H9 (cell line): ENCODE measurements at regions not wholly inside any gene's neighbourhood (a gene's known extent, or its start where the extent isn't known, plus 50 kb on each side); places are given as distances from the start of the nearest gene placed in this dataset.
A peak's percentile ranks its signal among the peaks of the same experiment; 100 is the strongest.

ENCODE experiments used
- DNase-seq: peaks from one replicate; pipeline ENCODE4 v3.0.0-alpha.2; 2017
- H2AFZ ChIP-seq: one replicate; pipeline ENCODE4 v1.6.1; 2013; ENCODE audit warnings: mild to moderate bottlenecking, low read length, control low read depth, moderate library complexity
- H2AK5ac ChIP-seq: 2 replicates; pipeline ENCODE4 v1.6.1; 2013; ENCODE audit warnings: low read length, control low read depth, mixed read lengths; ENCODE audit not compliant: insufficient read length
- H2BK120ac ChIP-seq: one replicate; pipeline ENCODE4 v1.6.1; 2013; ENCODE audit warnings: low read depth, mild to moderate bottlenecking, low read length, control low read depth, inconsistent platforms; ENCODE audit not compliant: poor library complexity, severe bottlenecking
- H2BK12ac ChIP-seq: 2 replicates; pipeline ENCODE4 v1.6.1; 2013; ENCODE audit warnings: low read length, control low read depth, mixed read lengths, low read depth; ENCODE audit not compliant: insufficient read length
- H2BK15ac ChIP-seq: 2 replicates; pipeline ENCODE4 v1.6.1; 2013; ENCODE audit warnings: low read depth, low read length, control low read depth
- H2BK20ac ChIP-seq: one replicate; pipeline ENCODE4 v1.6.1; 2013; ENCODE audit warnings: low read depth, mild to moderate bottlenecking, low read length, control low read depth, inconsistent platforms; ENCODE audit not compliant: poor library complexity, severe bottlenecking
- H2BK5ac ChIP-seq: 2 replicates; pipeline ENCODE4 v1.6.1; 2013; ENCODE audit warnings: low read length, control low read depth, mixed read lengths; ENCODE audit not compliant: insufficient read length
- H3K14ac ChIP-seq: 2 replicates; pipeline ENCODE4 v1.6.1; 2013; ENCODE audit warnings: low read length, control low read depth; ENCODE audit not compliant: insufficient read depth
- H3K18ac ChIP-seq: 2 replicates; pipeline ENCODE4 v1.6.1; 2013; ENCODE audit warnings: low read depth, mild to moderate bottlenecking, mixed read lengths, low read length, control low read depth; ENCODE audit not compliant: insufficient read length
- H3K23ac ChIP-seq: 2 replicates; pipeline ENCODE4 v1.6.1; 2013; ENCODE audit warnings: low read length, control low read depth, mixed read lengths, low read depth; ENCODE audit not compliant: insufficient read length
- H3K23me2 ChIP-seq: 2 replicates; pipeline ENCODE4 v1.6.1; 2013; ENCODE audit warnings: low read depth, mild to moderate bottlenecking, mixed read lengths, low read length, control low read depth; ENCODE audit not compliant: insufficient read length, poor library complexity, severe bottlenecking
- H3K27ac ChIP-seq: 2 replicates; pipeline ENCODE4 v1.5.1; 2013; ENCODE audit warnings: low read length, control low read depth, mixed read lengths, low read depth; ENCODE audit not compliant: insufficient read length
- H3K27me3 ChIP-seq: 2 replicates; pipeline ENCODE4 v1.6.1; 2013; ENCODE audit warnings: low read length, control low read depth, inconsistent platforms; ENCODE audit not compliant: insufficient read depth
- H3K4ac ChIP-seq: 2 replicates; pipeline ENCODE4 v1.6.1; 2013; ENCODE audit warnings: low read depth, mild to moderate bottlenecking, control low read depth, inconsistent platforms, low read length, moderate library complexity
- H3K4me1 ChIP-seq: 2 replicates; pipeline ENCODE4 v1.6.1; 2013; ENCODE audit warnings: low read length, control low read depth, inconsistent platforms; ENCODE audit not compliant: insufficient read depth
- H3K4me2 ChIP-seq: 2 replicates; pipeline ENCODE4 v1.6.1; 2013; ENCODE audit warnings: low read length, control low read depth, mixed read lengths; ENCODE audit not compliant: insufficient read length, insufficient read depth
- H3K56ac ChIP-seq: 2 replicates; pipeline ENCODE4 v1.6.1; 2013; ENCODE audit warnings: low read depth, mild to moderate bottlenecking, mixed read lengths, low read length, control low read depth; ENCODE audit not compliant: insufficient read length
- H3K79me1 ChIP-seq: 2 replicates; pipeline ENCODE4 v1.6.1; 2013; ENCODE audit warnings: low read depth, mild to moderate bottlenecking, moderate library complexity, low read length, control low read depth, inconsistent platforms; ENCODE audit not compliant: insufficient read depth, poor library complexity, severe bottlenecking
- H3K79me2 ChIP-seq: 2 replicates; pipeline ENCODE4 v1.6.1; 2013; ENCODE audit warnings: low read length, control low read depth, inconsistent platforms; ENCODE audit not compliant: insufficient read depth
- H3K9ac ChIP-seq: 2 replicates; pipeline ENCODE4 v1.6.1; 2013; ENCODE audit warnings: low read length, control low read depth, mixed read lengths; ENCODE audit not compliant: insufficient read length; ENCODE audit errors: extremely low read depth
- H3K9me3 ChIP-seq: one replicate; pipeline ENCODE4 v1.6.1; 2013; ENCODE audit warnings: low read depth, low read length, inconsistent platforms; ENCODE audit not compliant: control insufficient read depth
- H3T11ph ChIP-seq: one replicate; pipeline ENCODE4 v1.6.1; 2013; ENCODE audit warnings: mild to moderate bottlenecking, low read length, control low read depth, inconsistent platforms
- H4K20me1 ChIP-seq: one replicate; pipeline ENCODE4 v1.6.1; 2013; ENCODE audit not compliant: control insufficient read depth, insufficient read length, insufficient read depth
- H4K5ac ChIP-seq: 2 replicates; pipeline ENCODE4 v1.6.1; 2013; ENCODE audit warnings: low read depth, mild to moderate bottlenecking, mixed read lengths, low read length, control low read depth; ENCODE audit not compliant: insufficient read length
- H4K8ac ChIP-seq: replicated peaks from 2 replicates; pipeline ENCODE4 v1.6.1; 2013; ENCODE audit warnings: low read length, control low read depth, mixed read lengths, low read depth; ENCODE audit not compliant: insufficient read length
- H4K91ac ChIP-seq: 2 replicates; pipeline ENCODE4 v1.6.1; 2013; ENCODE audit warnings: low read depth, mild to moderate bottlenecking, moderate library complexity, mixed read lengths, low read length, control low read depth; ENCODE audit not compliant: insufficient read length
- H3K27ac Mint-ChIP-seq, 3 experiments: 2 replicates in 2 of 3; 3 replicates in 1 of 3; pipeline ENCODE4 v1.8.0; 2020 to 2021; ENCODE audit warnings: mixed read lengths in 3 of 3, mild to moderate bottlenecking in 1 of 3, moderate library complexity in 1 of 3
- H3K27me3 Mint-ChIP-seq: 2 replicates; pipeline ENCODE4 v1.8.0; 2021; ENCODE audit warnings: low read depth, mild to moderate bottlenecking, moderate library complexity, mixed read lengths
- H3K36me3 Mint-ChIP-seq, 3 experiments: 2 replicates in 2 of 3; 3 replicates in 1 of 3; pipeline ENCODE4 v1.8.0; 2020 to 2021; ENCODE audit warnings: low read depth in 3 of 3, mixed read lengths in 3 of 3; ENCODE audit not compliant: insufficient read depth in 1 of 3
- H3K4me1 Mint-ChIP-seq, 2 experiments: 2 replicates each; pipeline ENCODE4 v1.8.0; 2020; ENCODE audit warnings: mixed read lengths in 2 of 2
- H3K4me3 Mint-ChIP-seq, 2 experiments: 2 replicates in 1 of 2; 3 replicates in 1 of 2; pipeline ENCODE4 v1.8.0; 2020 to 2021; ENCODE audit warnings: mild to moderate bottlenecking in 2 of 2, mixed read lengths in 2 of 2, moderate library complexity in 1 of 2
- H3K9me3 Mint-ChIP-seq, 2 experiments: 2 replicates in 1 of 2; 3 replicates in 1 of 2; pipeline ENCODE4 v1.8.0; 2020; ENCODE audit warnings: mild to moderate bottlenecking in 2 of 2, mixed read lengths in 2 of 2, moderate library complexity in 1 of 2
- WGBS: extraction: QIAGEN DNeasy Blood & Tissue Kit; methylation state at CpG from one replicate; pipeline ENCODE4 v1.1.7; 2013; ENCODE audit warnings: missing lambda C conversion rate, low lambda C conversion rate, mixed read lengths; ENCODE audit not compliant: insufficient read length; ENCODE audit errors: extremely low coverage; 5-methylcytosine and 5-hydroxymethylcytosine counted together
- TF ChIP-seq, protein P1 (sequence below): fragments of 200-600 bp; sonication (generic); conservative IDR thresholded peaks from 3 replicates; pipeline ENCODE4 v1.8.0; 2021; ENCODE audit warnings: antibody characterized with exemption, mild to moderate bottlenecking

DNA sequence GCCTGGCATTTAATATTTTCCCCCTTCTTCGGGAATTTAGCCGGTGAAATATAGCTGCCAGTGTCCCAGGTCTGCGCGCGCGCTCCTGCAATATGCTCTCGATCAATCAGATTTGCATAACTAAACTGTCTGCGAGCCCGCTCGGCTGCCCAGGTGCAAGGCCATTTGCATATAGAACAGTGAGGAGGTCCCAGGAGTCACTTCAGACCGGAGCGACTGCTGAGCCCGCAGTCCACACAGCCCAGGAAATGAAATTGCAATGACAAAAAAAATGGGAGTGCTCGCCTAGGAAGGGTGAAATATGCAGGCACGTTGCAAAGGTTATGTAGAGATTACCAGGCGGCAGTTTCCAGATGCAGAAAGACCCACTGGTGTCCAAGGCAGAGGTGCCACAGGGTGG lies 228.5 kb downstream of the VRK1 start:
- Histone ChIP-seq H2BK20ac (no peak overlapping the region), H4K5ac (no peak overlapping the region), H3K14ac (no peak overlapping the region), H3K23ac (no peak overlapping the region), H3K27ac (peak overlapping the region; percentile 22), H2BK120ac (no peak overlapping the region), H4K20me1 (no peaks in the 10 kb centered on the region), H3K4me2 (peak overlapping the region; percentile 43), H2BK5ac (no peak overlapping the region), H2BK15ac (no peak overlapping the region), H3K4ac (no peak overlapping the region), H3K23me2 (peaks cover 5% of the 10 kb centered on the region), H2AK5ac (no peak overlapping the region), H2BK12ac (no peak overlapping the region), H3K56ac (no peak overlapping the region), H3K79me2 (no peaks in the 10 kb centered on the region), H3K27me3 (no peaks in the 10 kb centered on the region), H4K91ac (no peak overlapping the region), H3K79me1 (no peaks in the 10 kb centered on the region), H4K8ac (no peak overlapping the region), H3K9me3 (no peaks in the 10 kb centered on the region), H2AFZ (no peak overlapping the region), H3K4me1 (peaks cover 48% of the 10 kb centered on the region), H3K18ac (no peak overlapping the region), H3T11ph (no peak overlapping the region), H3K9ac (no peak overlapping the region)
- Mint-ChIP-seq H3K27me3 (no peaks in the 10 kb centered on the region), H3K36me3 (no peaks in the 10 kb centered on the region; a peak in 2 of 7 replicates), H3K4me1 (peaks cover 56 to 57% of the 10 kb centered on the region in 2 experiments), H3K9me3 (peaks cover 0 to 3% of the 10 kb centered on the region in 2 experiments; a peak in 2 of 5 replicates), H3K4me3 (peak overlapping the region; percentile 57 to 71), H3K27ac (peak overlapping the region; percentile 78 to 97 (median 80); a peak in 6 of 7 replicates)
- peak; percentile 87 for DNase-seq
- WGBS: no CpG with 5 or more reads among the region's 16 CpGs
- TF ChIP-seq, protein P1, sequence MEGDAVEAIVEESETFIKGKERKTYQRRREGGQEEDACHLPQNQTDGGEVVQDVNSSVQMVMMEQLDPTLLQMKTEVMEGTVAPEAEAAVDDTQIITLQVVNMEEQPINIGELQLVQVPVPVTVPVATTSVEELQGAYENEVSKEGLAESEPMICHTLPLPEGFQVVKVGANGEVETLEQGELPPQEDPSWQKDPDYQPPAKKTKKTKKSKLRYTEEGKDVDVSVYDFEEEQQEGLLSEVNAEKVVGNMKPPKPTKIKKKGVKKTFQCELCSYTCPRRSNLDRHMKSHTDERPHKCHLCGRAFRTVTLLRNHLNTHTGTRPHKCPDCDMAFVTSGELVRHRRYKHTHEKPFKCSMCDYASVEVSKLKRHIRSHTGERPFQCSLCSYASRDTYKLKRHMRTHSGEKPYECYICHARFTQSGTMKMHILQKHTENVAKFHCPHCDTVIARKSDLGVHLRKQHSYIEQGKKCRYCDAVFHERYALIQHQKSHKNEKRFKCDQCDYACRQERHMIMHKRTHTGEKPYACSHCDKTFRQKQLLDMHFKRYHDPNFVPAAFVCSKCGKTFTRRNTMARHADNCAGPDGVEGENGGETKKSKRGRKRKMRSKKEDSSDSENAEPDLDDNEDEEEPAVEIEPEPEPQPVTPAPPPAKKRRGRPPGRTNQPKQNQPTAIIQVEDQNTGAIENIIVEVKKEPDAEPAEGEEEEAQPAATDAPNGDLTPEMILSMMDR: no peak
